Lower leg skin (tissue), 4 donors: ENCODE measurements at regions not wholly inside any gene's neighbourhood (a gene's known extent, or its start where the extent isn't known, plus 50 kb on each side); places are given as distances from the start of the nearest gene placed in this dataset.

ENCODE experiments used
- DNase-seq, 2 donors: peaks; one replicate each; pipeline ENCODE4 v3.0.0-alpha.2; 2019; ENCODE audit warnings: low spot score in 2 of 2
- H3K4me3 ChIP-seq: fragments of 200-600 bp; sonication (generic); 2 replicates; pipeline ENCODE4 v1.5.1; 2017; ENCODE audit warnings: mild to moderate bottlenecking, low read depth; ENCODE audit not compliant: poor library complexity, severe bottlenecking
- CTCF ChIP-seq, 3 donors: fragments of 450-650 bp; IDR thresholded peaks; one replicate each; pipeline ENCODE4 v1.5.1; 2016; ENCODE audit warnings: antibody characterized with exemption in 3 of 3, mild to moderate bottlenecking in 3 of 3, moderate library complexity in 2 of 3
- POLR2A ChIP-seq, 2 donors: fragments of 450-650 bp; IDR thresholded peaks; one replicate each; pipeline ENCODE4 v1.6.1; 2016 to 2017; ENCODE audit warnings: antibody characterized with exemption in 2 of 2, mild to moderate bottlenecking in 1 of 2, moderate library complexity in 1 of 2
- WGBS, 2 donors: methylation state at CpG; one replicate each; pipeline ENCODE4 v1.1.5; 2018; 5-methylcytosine and 5-hydroxymethylcytosine counted together
- intact Hi-C: fragments of 100-400 bp; cut with DNase I; formaldehyde crosslinking; loops from one replicate; pipeline ENCODE4 v1.15.0; 2023; ENCODE audit warnings: low total_unique reads

- H3K4me3 ChIP-seq = no peak overlapping the region
- no peak for DNase-seq
- 66 to 75% methylated on average over 3 of the region's 3 CpGs for WGBS, 2 donors
- TF ChIP-seq POLR2A (IDR thresholded peaks at IDR 0.05) (no peak), CTCF (IDR thresholded peaks at IDR 0.05) (no peak)
- intact Hi-C loops = no loop called here
These were observed 68.3 kb upstream of the ST6GAL2 start for GRCh38 chr2:106954304-106954703.

DNA sequence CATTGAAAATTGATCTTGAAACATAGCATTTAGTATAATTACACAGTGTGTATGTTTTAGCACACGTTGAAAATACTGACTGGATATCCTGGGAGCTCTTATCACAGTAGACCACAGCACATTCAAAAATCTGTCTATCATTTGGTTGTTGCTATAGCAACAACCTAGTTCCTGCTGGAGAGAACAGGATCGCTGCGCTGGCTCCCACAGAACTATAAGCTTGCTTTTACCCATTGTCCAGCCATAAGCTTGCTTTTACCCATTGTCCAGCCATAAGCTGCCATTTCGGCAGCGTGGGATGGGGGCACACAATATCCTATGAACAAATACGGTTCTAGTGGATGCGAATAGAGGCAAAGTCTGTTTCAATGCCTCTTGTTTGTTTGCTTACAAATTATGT, 70.4 kb upstream of the ST6GAL2 start:
- WGBS, 2 donors = 77 to 83% methylated on average over 7 of the region's 7 CpGs
- TF ChIP-seq CTCF (IDR thresholded peaks at IDR 0.05) = no peak
- TF ChIP-seq POLR2A (IDR thresholded peaks at IDR 0.05) = no peak
- DNase-seq = no peak
- intact Hi-C loops = no loop called here
- no peak overlapping the region for H3K4me3 ChIP-seq

GRCh38 chr2:106956879-106957278, 70.9 kb upstream of the ST6GAL2 start:
- intact Hi-C loops = no loop called here
- no peak overlapping the region for H3K4me3 ChIP-seq
- 11 to 13% methylated on average over 3 of the region's 3 CpGs for WGBS, 2 donors
- TF ChIP-seq CTCF (IDR thresholded peaks at IDR 0.05) (no peak), POLR2A (IDR thresholded peaks at IDR 0.05) (no peak)
- DNase-seq = peak in 1 of 2 donors; percentile 25

DNA sequence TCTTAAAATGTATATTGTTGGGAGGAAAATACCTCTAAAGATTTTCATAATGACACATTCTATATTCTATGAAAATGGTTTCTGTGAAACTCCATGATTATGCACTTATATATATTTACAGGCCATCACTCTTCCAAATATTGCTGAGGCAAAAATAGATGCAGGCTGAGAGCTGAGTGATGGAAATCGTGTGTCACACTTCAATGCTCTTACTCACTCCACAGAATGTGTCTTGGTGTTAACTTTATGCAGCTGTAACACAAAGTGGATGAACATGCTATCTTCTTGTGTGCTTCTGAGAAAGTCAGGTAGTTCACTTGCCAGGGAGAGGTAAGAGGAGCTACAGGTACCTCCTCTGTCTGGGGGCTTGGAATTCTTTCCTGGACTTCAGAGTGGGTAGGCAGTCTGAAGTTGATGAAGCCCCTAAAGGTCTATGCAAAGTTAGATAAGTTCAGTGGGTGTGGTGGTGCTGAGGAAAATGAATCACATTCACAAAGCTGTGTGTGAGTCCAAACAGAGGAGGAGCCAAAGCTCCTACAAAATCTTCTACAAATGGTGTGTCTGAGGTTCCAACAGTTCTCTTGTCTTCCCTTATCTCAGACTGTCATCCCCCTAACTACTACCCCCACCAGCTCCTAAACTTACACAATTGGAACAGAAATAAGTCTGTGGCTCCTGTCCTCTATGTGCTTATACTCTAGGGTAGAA, 74.2 kb upstream of the ST6GAL2 start:
- no peak overlapping the region for H3K4me3 ChIP-seq
- intact Hi-C loops = no loop called here
- TF ChIP-seq CTCF (IDR thresholded peaks at IDR 0.05) = no peak
- no peak for TF ChIP-seq POLR2A (IDR thresholded peaks at IDR 0.05)
- WGBS, 2 donors = 61 to 69% methylated on average over 1 of the region's 1 CpG
- no peak for DNase-seq

- intact Hi-C loops = no loop called here
- 47 to 67% methylated on average over 5 of the region's 5 CpGs for WGBS, 2 donors
- TF ChIP-seq CTCF (IDR thresholded peaks at IDR 0.05) = no peak
- no peak for TF ChIP-seq POLR2A (IDR thresholded peaks at IDR 0.05)
- no peak for DNase-seq
- no peak overlapping the region for H3K4me3 ChIP-seq
These were observed 74.8 kb upstream of the ST6GAL2 start for GRCh38 chr2:106960683-106961161.

DNA sequence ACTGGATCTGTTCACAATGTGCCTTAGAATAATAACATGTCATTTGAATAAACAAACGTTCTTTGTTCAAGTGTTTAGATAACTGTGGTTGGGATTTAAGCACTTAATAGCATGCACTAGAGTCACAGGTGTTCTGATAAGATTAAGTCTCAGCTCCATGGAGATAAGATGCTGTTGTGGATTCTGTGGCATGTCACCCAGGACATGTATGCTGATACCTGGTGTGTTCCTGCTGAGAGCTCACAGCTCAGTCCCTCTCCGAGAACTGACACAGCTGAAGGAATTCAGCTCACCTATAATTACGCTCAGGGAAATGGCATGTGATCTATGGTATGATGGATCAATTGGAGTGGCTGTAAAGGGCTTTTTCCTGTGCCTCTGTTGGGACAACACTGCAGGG, 75.4 kb upstream of the ST6GAL2 start:
- TF ChIP-seq POLR2A (IDR thresholded peaks at IDR 0.05) = no peak
- TF ChIP-seq CTCF (IDR thresholded peaks at IDR 0.05) = no peak
- intact Hi-C loops = no loop called here
- no peak for DNase-seq
- 57 to 68% methylated on average over 3 of the region's 3 CpGs for WGBS, 2 donors
- H3K4me3 ChIP-seq = no peak overlapping the region
